OCI-LY7 (cell line): ENCODE measurements at regions not wholly inside any gene's neighbourhood (a gene's known extent, or its start where the extent isn't known, plus 50 kb on each side); places are given as distances from the start of the nearest gene placed in this dataset.

Experiments
- EZH2phosphoT487 ChIP-seq: fragments of 200-600 bp; sonication (generic); IDR thresholded peaks from 2 replicates; pipeline ENCODE4 v1.6.1; 2018; ENCODE audit warnings: low read depth, borderline replicate concordance, mild to moderate bottlenecking, mixed run types, antibody characterized with exemption, low read length, moderate library complexity, mixed read lengths
- TF ChIP-seq, protein P1 (sequence below): fragments of 200-600 bp; sonication (generic); conservative IDR thresholded peaks from 2 replicates; pipeline ENCODE4 v1.5.1; 2014; ENCODE audit warnings: mild to moderate bottlenecking, antibody characterized with exemption, low read length, moderate library complexity, mixed read lengths

DNA sequence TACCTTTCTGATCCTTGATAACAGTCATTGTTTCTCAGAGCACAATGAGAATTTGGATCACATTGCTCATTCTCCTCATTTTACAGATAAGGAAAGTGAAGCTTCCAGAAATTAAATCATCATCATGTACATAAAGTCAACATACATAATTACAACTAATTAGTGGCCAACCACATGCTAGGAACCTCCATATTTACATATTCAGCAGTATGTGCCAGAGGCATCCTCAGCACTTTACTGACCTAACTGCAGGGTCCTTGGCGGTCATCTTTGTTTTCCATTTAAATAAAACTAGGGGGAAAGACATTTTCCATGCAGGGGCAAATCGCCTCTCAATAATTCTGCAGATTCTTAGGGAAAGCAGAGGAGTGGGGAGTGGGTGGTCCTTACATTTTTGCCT is 752.9 kb downstream of the KCNJ2 start:
- TF ChIP-seq, protein P1, sequence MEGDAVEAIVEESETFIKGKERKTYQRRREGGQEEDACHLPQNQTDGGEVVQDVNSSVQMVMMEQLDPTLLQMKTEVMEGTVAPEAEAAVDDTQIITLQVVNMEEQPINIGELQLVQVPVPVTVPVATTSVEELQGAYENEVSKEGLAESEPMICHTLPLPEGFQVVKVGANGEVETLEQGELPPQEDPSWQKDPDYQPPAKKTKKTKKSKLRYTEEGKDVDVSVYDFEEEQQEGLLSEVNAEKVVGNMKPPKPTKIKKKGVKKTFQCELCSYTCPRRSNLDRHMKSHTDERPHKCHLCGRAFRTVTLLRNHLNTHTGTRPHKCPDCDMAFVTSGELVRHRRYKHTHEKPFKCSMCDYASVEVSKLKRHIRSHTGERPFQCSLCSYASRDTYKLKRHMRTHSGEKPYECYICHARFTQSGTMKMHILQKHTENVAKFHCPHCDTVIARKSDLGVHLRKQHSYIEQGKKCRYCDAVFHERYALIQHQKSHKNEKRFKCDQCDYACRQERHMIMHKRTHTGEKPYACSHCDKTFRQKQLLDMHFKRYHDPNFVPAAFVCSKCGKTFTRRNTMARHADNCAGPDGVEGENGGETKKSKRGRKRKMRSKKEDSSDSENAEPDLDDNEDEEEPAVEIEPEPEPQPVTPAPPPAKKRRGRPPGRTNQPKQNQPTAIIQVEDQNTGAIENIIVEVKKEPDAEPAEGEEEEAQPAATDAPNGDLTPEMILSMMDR = no peak
- no peak for TF ChIP-seq EZH2phosphoT487
